Bronchial epithelial cell (primary cell): ENCODE measurements at regions not wholly inside any gene's neighbourhood (a gene's known extent, or its start where the extent isn't known, plus 50 kb on each side); places are given as distances from the start of the nearest gene placed in this dataset.

Source experiments
- DNase-seq: peaks from one replicate; pipeline ENCODE4 v3.0.0-alpha.2; 2010; ENCODE audit warnings: low read depth
- FAIRE-seq: peaks from 2 replicates; lab custom pipeline; 2011; peaks lifted over from hg19 to GRCh38; lab: Jason Lieb, UNC
- H3K27me3 ChIP-seq: 2 replicates; pipeline ENCODE4 v1.5.1; 2011; ENCODE audit warnings: low read length; ENCODE audit not compliant: control insufficient read depth, insufficient read depth
- H3K36me3 ChIP-seq: 2 replicates; pipeline ENCODE4 v1.5.1; 2011; ENCODE audit warnings: low read length; ENCODE audit not compliant: control insufficient read depth, insufficient read depth
- H3K4me3 ChIP-seq: 2 replicates; pipeline ENCODE4 v1.5.1; 2011; ENCODE audit warnings: mild to moderate bottlenecking, low read depth, low read length, control low read depth
- TF ChIP-seq, protein P1 (sequence below): IDR thresholded peaks from 2 replicates; pipeline ENCODE4 v1.5.1; 2011; ENCODE audit warnings: mild to moderate bottlenecking, moderate library complexity, low read length, control low read depth, inconsistent platforms; ENCODE audit not compliant: insufficient read depth, severe bottlenecking

DNA sequence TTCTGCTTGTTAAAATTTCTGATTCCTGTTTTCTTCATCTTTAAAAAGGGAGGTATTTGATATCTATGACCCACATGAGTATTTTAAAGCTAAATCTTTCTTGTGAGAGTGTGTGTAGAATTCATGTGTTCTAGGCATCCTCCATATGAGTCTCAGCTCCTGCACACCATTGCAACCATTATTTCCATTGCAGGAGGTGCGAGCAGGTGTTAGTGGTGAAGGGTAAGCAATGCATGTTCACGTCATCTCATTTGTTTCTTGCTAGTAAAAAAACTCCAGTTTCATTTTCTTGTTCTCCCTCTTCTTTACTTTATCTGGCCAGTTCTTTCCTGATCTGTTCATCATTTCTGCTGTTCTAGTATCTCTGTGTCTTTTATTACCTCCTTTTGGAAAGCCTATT lies 100.5 kb downstream of the ADRA2A start:
- FAIRE-seq, result no peak

DNA sequence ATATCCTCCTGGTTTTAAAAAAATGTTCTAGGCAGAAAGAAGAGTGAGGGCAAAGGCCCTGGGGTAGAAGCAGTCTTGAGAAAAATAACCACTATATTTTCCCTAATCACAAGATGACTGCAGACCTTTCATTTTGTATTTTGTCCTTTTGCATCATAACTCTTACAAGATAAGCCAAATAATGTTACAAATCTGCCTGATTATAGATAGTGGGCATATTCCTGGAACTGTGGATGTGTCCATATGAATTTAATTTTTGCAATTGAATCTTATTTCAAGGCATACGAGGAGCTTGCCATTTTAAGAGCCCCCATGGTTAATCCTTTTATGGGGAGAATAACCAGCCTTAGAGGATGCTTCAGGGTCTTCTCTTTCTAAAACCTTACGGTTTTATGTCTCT lies 102.7 kb downstream of the ADRA2A start:
- FAIRE-seq, result no peak
- TF ChIP-seq, protein P1, sequence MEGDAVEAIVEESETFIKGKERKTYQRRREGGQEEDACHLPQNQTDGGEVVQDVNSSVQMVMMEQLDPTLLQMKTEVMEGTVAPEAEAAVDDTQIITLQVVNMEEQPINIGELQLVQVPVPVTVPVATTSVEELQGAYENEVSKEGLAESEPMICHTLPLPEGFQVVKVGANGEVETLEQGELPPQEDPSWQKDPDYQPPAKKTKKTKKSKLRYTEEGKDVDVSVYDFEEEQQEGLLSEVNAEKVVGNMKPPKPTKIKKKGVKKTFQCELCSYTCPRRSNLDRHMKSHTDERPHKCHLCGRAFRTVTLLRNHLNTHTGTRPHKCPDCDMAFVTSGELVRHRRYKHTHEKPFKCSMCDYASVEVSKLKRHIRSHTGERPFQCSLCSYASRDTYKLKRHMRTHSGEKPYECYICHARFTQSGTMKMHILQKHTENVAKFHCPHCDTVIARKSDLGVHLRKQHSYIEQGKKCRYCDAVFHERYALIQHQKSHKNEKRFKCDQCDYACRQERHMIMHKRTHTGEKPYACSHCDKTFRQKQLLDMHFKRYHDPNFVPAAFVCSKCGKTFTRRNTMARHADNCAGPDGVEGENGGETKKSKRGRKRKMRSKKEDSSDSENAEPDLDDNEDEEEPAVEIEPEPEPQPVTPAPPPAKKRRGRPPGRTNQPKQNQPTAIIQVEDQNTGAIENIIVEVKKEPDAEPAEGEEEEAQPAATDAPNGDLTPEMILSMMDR, result no peak
- Histone ChIP-seq H3K27me3 (no peaks in the 10 kb centered on the region), H3K36me3 (no peaks in the 10 kb centered on the region), H3K4me3 (no peak overlapping the region)
- no peak for DNase-seq

More for the DNA sequence above, 100.5 kb downstream of the ADRA2A start:
- Histone ChIP-seq H3K4me3 (no peak overlapping the region), H3K27me3 (no peaks in the 10 kb centered on the region), H3K36me3 (no peaks in the 10 kb centered on the region)
- TF ChIP-seq, protein P1, result no peak
- DNase-seq, result no peak

DNA sequence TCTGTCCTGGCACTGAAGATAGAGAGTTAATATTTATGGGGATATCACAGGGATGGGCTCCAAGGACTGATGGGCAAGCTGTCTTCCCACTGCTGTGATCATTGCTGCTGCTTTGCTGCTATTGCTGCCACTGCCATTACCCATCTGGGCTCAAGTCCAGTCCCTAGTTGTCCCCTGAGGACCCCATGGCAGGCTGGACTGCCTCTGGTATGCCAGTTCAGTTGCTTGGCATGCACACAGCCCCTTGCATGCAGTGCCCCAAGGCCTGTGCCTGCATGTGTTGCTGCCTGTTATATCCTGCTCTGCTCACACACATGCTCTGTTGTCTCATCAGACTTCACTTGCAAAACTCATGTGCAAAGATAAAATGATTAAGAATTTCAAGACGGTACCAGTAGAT lies 109.5 kb downstream of the ADRA2A start:
- FAIRE-seq (no peak), DNase-seq (no peak)
- H3K27me3 ChIP-seq, result no peaks in the 10 kb centered on the region
- TF ChIP-seq, protein P1, result no peak
- H3K4me3 ChIP-seq, result no peak overlapping the region
- H3K36me3 ChIP-seq, result no peaks in the 10 kb centered on the region

DNA sequence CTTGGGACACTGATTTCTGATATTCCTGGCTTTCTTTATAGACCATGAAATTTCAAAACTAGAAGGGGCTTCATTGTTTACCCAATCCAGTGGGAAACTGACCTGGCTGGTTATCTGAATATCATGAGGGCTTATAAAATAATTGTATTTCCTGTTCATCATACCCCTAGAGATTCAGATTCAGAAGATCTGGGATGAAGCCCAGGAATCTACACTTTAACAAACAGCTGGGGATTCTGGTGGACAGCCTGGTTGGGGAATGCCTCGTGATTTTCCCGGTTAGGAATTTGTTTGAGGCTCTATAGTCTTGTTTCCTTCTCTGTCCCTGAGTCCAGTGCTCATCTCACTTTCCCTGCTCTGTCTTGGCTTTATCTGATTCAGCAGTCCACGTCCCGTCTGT lies 110.3 kb downstream of the ADRA2A start:
- H3K27me3 ChIP-seq, result no peaks in the 10 kb centered on the region
- no peak for DNase-seq
- FAIRE-seq, result no peak
- no peak overlapping the region for H3K4me3 ChIP-seq
- TF ChIP-seq, protein P1, result no peak
- H3K36me3 ChIP-seq, result no peaks in the 10 kb centered on the region

DNA sequence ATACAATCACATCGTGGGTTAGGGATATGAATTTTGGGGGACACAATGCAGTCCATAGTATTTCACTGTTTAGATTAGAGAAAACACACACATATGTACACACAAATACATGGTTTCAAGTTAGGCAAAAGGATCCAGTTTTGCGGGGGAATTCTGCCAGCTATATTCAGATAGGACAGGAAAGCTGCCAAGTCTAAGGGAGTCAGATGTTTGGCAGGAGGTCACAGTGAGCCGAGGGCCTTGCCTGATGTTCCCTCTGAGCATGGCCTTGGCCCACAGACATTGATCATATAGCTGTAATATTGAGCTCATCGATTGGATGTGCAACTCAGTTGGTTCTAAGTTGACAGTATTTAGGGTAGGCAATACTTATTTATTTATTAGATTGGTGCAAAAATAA lies 122.8 kb downstream of the ADRA2A start:
- FAIRE-seq (no peak), DNase-seq (no peak)
- Histone ChIP-seq H3K27me3 (no peaks in the 10 kb centered on the region), H3K4me3 (no peak overlapping the region), H3K36me3 (no peaks in the 10 kb centered on the region)
- TF ChIP-seq, protein P1, result no peak

DNA sequence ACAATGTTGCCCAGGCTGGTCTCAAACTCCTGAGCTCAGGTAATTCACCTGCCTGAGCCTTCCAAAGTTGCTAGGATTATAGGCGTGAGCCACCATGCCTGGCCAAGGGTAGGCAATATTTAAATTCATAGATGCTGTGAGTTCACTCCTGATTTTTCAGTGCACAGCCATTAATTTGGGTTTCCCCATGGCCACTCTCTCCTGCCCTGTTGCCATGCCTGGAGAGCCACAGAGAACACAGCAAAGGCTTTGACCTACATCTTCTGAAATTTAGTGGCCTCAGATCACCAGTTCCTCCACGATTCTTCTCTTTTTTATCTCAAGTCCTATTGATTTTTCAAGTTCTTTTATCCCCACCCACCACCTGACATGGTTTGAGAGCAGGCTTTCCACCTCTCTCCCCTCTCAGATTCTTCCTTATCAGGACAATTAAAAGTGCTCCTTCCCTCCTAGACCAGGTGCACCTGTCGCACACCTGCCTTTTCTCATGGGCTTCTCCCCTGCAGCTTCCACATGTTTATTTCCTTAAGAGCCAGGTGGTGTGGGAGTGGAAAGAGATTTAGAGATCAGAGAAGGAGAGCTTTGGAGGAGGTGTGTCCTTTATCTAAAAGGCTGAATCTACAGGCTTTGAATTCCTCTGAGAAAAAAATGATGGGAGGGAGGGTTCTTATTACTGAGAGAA lies 123.8 kb downstream of the ADRA2A start:
- Histone ChIP-seq H3K27me3 (no peaks in the 10 kb centered on the region), H3K4me3 (no peak overlapping the region), H3K36me3 (no peaks in the 10 kb centered on the region)
- no peak for DNase-seq
- FAIRE-seq, result no peak
- TF ChIP-seq, protein P1, result no peak
